Mammary epithelial cell (primary cell): ENCODE measurements at regions not wholly inside any gene's neighbourhood (a gene's known extent, or its start where the extent isn't known, plus 50 kb on each side); places are given as distances from the start of the nearest gene placed in this dataset.

Experiments used
- EZH2 ChIP-seq: IDR thresholded peaks from 2 replicates; pipeline ENCODE4 v1.6.1; 2012; ENCODE audit warnings: low read length, inconsistent platforms, borderline replicate concordance
- TF ChIP-seq, protein P1 (sequence below), 2 donors: IDR thresholded peaks in 1 of 2; conservative IDR thresholded peaks in 1 of 2; 2 replicates each; pipeline ENCODE4 v1.5.1; 2011 to 2012; ENCODE audit warnings: inconsistent platforms in 2 of 2, low read length in 2 of 2, mild to moderate bottlenecking in 2 of 2, control low read depth in 1 of 2, low read depth in 1 of 2; ENCODE audit not compliant: insufficient read depth in 1 of 2; ENCODE audit errors: extremely low read depth in 1 of 2

GRCh38 chr4:24666316-24666715 is 82.0 kb upstream of the DHX15 start:
- TF ChIP-seq, protein P1, sequence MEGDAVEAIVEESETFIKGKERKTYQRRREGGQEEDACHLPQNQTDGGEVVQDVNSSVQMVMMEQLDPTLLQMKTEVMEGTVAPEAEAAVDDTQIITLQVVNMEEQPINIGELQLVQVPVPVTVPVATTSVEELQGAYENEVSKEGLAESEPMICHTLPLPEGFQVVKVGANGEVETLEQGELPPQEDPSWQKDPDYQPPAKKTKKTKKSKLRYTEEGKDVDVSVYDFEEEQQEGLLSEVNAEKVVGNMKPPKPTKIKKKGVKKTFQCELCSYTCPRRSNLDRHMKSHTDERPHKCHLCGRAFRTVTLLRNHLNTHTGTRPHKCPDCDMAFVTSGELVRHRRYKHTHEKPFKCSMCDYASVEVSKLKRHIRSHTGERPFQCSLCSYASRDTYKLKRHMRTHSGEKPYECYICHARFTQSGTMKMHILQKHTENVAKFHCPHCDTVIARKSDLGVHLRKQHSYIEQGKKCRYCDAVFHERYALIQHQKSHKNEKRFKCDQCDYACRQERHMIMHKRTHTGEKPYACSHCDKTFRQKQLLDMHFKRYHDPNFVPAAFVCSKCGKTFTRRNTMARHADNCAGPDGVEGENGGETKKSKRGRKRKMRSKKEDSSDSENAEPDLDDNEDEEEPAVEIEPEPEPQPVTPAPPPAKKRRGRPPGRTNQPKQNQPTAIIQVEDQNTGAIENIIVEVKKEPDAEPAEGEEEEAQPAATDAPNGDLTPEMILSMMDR (conservative IDR thresholded peaks at IDR 0.05 in 1 of 2, IDR thresholded peaks at IDR 0.05 in 1 of 2; ENCODE audit: extremely low read depth in 1 of 2, insufficient read depth in 1 of 2, low read depth in 1 of 2, low read length in 2 of 2) = no peak
- no peak for TF ChIP-seq EZH2
